HG03378 (cell line): ENCODE measurements at regions not wholly inside any gene's neighbourhood (a gene's known extent, or its start where the extent isn't known, plus 50 kb on each side); places are given as distances from the start of the nearest gene placed in this dataset.

Experiments used
- ATAC-seq: cut with Tn5 transposase; IDR thresholded peaks from one replicate; pipeline ENCODE4 v1.9.1; 2021; ENCODE audit warnings: mild to moderate bottlenecking, moderate library complexity; ENCODE audit not compliant: unreplicated experiment

DNA sequence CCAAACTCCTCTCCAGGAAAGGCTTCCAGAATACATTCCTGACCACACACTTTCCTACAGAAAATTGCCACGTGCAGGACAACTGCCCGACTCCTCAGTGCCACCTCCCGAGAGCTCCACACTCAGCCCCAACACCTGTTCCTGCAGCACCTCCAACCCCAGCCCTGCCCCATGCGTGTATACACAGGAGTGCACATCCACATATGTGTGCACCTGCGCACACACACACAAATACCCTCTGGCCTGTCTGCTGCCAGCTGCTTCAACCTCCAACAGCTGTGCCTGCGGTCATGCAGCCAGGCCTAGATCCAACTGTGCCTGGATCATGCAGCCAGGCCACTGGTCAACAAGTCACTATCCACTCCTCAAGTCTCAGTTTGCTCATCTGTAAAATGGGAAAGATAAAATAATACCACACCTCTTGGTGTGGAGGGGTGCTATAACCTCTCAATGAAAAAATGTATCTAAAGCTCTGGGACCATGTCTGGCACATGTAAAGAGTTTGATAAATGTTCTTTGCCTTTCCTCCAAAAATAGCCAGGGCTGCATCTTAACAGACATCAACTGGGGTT lies 152.1 kb upstream of the ID2 start:
- ATAC-seq: no peak

DNA sequence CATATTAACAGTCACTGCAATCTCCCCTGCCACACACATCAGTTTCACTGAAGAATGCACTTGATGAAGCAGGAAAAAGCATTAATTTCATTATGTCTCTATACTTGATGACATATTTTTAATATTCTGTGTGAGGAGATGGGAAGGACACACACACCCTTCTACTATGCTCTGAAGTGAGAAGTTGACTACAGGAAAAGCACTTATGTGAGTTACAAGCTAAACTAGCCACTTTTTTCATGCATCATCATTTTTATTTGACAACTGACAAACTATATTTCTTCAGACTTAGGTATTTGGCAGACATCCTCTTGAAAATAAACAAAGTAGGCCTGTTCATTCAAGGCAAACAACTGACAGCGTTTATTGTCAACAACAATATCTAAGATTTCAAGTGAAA lies 150.4 kb upstream of the ID2 start:
- no peak for ATAC-seq

DNA sequence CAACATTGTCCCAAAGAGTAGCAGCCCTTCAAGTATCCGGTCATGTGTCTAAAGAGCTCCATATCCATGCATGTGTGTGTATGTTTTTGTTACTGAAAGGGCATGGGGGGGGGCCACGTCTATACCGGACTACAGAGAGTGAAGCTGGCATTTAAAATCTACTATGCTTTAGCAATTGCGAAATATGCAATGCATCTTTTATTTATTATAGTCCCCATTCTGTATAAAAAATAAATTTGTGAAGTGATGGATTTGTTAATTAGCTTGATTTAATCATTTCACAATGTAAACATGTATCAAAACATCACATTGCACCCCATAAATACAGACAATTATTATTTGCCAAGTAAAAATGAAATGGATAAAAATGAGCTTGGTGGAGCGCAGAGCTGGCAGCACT lies 149.4 kb upstream of the ID2 start:
- ATAC-seq: no peak

DNA sequence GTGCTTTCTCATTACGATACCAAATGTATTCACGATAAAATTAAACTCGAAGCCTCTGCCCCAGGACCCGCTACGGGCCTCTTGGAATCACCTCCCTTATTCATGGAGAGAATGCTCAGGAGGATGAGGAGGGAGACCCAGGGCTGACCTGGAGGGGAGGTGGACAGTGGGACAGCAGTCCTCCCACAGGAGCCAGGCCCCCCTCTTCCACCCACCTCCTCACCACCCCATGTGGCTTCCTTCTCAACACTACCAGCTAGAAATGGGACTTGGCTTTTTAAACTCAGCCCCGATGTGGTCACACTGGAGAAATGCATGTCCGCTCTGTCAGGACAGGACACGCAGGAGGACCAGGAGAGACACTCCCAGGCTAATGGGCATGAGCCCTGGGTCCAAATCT lies 147.9 kb upstream of the ID2 start:
- ATAC-seq: no peak

DNA sequence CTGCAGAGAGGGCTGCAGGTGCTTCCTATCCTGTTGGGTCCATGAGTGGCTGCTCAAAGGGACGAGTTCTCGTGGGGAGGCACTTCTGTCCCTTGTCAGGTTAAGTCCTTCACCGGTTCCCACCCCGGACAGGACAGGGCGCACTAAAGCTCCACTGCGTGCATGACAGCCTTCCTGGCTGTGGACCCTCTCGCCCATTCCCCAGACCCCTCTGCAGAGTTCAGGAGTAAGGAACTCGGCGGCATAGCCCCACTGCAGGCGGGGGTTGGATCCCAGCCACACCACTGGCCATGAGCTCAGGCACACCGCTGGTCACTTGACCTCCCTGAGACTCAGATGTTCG lies 147.5 kb upstream of the ID2 start:
- ATAC-seq: no peak

DNA sequence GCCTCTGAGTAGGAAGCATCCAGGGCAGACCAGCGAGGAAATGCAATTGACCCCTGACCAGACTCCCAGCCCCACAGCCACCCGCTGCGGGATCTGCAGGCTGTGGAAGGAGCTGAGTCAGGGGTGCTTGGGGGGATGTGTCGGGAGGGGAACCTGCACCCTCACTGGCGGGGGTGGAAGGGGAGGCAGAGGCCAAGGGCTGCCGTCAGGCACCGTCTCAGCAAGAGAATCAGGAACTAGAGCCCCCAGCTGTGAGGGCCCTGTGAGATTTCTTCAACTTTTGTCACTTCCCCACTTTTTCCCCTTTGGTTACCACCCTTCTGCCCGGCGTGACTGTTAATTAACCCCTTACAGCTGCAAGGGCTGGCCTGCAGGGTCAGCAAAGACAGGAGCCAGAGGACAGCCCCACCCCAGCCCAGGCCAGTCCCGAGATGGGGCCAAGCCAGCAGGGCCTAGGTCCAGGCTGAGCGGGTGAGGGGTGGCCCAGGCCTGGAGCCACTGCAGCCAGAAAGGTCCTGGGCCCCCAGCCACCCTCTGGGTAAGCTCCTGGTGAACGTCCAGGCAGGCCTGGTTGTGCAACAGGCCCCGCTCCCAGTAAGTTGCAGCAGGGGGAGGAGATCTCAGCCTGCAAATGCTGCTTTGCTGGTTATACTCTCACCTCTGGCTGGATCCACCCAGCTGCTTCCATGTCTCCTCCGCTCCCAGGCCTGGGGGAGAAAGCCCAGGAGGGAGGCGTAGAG lies 147.0 kb upstream of the ID2 start:
- no peak for ATAC-seq

DNA sequence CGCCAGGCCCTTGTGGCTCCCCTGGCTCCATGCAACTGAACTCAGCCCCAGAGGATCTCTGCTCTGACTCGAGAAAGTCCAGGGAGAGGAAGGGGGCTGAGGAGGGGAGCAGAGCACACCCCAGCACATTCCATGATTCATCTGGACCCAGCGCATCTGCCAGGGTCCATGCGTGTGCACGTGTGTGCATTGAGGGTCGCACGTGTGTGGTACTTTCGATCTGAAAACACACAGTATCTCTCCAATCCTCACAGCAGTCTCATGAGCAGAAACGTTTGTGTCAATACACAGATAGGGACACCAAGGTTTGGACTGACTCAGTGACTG lies 146.4 kb upstream of the ID2 start:
- no peak for ATAC-seq

DNA sequence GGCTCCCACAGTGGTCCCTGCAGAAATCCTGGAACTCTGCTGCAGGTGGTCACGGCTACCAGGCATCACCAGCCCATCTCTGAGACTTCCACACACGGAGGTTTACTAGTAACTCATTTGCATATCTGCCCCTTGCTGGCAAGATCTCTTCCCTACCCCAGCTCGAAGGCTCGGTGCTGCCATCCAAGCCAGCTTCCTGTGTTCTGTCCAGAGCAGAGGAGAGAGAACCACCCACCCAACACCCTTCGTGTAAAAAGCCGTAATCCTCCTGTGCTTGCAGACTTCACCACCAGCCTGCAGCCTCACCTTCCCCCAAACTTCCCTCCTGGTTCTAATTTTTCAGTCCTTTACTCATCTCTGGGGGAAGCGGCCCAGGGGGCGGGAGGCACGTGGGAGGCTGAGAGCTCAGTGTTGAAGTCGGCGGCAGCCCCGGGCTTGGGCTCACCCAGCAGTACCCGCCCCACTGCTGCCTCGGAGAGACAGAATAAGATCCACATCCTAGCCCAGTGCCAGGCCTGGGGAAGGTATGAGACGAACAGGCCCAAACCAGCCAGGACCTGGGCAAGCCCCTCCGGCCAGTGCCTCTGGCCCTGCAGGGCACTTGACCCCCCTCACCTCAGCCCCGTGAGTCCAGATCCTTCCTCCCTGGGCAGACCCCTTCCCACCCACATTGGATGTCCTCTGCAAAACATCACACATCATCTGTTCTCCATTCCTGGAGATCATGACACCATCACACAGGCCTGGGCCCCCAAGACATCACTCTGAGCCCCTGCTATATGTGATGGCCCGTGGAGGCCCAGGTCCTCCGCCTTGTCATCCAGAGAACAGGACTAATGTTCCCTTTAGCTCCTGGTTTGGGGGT lies 145.8 kb upstream of the ID2 start:
- no peak for ATAC-seq

DNA sequence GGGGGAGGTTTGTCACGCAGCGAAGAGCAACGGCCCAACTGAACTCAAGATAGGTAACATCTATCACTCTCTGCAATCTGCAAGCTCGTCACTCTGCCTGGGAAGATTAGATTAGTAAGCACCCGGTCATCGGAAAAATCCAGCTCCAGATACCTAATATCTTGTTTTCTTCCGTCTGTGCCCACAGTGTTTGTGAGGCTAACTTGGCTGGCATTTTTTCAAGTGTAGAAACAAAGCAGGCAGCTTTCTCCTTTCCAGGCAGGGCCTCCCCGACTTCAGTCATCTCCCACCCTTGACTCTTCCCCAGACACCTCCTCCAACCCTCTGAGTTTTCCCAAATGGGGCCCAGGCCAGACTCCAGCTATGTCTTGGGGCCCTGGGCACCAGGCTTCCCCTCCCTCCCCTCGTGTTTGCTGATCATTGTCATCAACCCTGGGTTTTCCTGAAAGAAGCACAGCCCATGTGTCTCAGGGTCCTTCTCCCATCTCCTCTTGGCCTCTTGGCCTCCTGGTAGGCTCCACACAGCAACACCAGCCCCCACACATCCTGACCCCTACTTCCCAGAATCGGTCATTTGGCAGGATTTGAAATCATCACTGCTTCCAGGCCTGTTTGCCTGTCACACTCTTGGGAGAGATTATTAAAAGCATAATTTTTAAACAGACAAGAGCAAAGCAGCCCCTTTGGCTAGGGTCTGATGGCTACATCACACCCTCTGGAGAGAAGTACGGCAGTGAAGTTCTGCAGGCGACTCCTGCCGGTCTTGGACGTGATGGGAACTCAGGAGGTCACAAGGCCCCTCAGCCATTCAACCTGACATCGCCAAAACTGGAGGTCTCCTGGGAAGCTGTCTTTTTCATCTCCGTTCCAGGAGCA lies 144.9 kb upstream of the ID2 start:
- ATAC-seq: no peak

DNA sequence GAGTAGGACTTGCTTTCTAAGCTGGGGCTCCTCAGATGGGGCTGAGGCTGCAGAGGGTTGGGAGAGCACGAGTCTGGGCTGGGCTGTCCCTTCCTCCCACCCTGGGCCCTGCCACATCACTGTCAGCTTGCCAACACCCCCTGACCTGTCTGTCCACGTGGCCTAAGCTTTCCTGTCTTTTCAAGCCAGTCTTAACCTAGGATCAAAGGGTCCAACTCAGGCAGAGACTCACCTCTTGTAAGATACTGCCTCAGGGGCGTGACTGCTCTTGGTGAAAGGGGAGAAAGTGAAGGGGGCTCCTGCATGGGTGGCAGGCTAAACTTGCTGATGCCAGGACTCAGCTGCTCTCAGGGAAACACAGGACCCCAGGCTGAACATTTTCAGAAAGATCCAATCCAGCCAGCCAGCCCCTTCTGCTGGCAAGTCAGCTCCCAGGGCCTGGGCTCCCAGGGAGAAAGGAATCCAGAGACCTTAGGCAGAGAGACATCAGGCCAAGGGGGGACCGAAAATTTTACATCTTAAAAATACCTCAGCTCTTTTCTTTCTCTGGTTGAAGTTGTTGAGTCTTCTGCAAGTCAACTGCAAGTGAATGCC lies 144.2 kb upstream of the ID2 start:
- no peak for ATAC-seq

DNA sequence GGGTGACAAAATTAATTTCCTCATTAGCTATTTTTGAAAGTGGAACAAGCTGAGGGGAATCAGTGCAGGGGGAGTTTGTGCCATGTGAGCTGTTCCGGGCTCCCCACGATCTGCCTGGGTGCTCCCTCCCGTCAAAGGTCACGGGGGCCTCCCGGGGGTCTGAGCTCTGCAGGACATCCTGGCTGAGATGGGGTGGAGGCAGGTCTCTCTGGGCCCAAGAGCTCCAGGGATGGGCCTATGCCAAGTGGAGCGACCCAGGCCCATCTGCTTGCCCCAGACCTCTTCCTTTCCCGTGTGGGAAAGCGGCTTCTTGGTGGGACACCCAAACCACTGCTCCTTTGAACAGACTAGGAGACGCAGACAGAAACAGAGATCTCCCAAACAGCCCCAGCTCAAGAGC lies 143.3 kb upstream of the ID2 start:
- ATAC-seq: no peak

DNA sequence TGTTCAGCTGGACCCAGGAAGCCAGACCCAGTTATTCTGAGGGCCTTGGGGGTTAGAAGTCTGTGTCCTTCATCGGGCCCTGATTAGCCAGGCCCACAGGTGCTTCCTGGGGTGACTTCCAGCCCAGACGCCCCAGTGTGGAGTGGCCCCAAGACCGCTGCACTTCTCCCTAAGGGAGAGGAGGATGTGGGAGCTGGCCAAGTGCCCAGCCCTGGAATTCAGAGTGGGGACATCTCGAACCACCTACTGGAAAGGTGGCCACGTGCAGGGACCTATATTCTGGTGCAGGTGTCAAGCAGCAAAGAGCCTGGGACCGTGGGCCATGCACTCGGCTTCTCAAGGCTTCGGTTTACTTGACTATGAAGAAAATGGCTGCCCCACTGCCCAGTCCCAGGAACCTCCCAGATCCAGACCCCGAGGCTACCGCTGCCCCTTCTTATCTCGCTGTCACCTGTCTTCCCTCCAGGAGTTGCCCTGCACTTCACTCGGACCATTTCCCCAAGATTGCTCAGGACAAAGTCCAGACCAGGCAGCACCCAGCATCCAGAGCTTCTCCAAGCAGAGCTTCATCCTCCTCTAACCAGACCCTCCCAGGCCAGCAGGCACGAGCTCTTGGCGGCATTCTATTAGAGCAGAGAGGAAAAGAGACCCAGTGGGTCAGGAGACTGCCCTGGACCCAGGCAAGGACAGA lies 142.8 kb upstream of the ID2 start:
- no peak for ATAC-seq

DNA sequence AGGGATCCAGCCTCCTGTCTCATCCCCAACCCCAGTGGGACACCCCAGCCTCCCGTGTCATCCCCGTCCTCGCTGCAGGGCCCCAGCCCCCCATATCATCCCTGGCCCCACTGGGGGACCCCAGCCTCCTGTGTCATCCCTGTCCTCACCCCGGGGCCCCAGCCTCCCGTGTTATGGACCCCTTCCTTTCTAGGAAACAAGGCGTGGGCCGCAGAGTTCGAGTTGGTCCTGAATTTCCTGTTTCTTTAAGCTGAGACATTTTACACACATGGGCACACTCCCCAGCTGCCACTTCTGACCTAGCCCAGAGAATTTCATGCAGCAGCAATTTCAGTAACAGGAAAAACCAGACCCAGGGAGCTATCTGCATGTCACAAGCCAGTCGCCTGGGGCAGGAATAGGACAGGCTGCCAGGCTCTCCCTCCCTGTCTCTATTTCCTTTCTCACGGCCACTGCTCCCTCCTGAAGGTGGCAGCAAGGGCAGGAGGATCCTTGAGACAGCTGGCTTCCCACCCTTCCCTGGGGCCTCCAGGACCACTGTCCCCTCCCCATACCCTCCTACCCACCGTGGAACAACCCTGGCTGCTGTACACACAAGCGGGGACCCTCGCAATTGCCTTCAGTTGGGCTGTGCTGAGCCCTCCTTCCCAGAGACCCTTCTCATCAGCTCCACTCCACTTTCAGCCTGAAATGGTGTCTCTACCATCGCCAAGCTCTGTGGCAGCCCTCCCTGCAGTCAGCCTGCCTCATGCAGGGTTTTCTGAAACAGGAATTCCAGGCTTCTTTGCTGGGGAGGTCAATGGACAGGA lies 141.9 kb upstream of the ID2 start:
- no peak for ATAC-seq

DNA sequence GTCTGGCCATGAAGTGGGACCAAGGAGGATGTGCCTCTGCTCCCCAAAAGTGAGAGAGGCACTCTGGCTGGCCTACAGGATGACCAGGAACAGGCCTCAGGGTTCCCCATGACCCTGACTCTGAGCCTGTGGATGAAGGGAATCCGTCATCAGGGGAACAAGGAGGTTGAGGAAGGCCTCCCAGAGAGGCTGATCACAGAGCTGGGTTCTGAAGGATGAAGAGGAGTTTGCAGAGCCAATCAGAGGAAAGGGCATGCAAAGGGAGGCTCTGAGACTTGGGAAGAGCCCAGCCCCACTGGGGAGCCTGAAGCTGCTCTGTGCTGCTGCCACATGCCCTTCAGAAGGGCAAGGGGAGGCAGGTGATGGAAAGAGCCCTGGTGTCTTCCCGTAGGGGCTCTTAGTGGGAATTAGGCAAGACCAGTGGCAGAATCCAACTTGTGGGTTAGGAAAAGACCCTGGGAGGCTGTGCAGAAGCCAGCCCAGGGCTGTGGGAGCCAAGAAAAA lies 141.3 kb upstream of the ID2 start:
- no peak for ATAC-seq

DNA sequence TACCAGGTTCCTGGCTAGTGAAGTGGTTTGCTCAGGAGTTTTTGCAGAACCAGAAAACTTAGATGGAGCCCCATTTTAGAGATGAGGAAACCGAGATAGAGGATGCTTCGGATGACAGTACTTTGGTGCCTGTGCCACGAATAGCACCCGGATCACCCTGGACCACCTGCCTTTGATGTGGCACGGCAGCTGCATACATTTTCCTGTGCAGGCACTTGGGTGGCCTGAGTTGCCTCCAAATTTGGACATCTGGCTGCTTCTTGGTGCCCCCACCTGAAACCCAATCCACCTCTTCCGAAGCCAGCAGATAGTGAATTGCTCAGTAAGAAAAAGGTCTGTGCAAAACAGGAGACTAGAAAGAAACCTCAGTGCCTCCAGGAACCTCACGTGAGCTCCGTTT lies 140.6 kb upstream of the ID2 start:
- no peak for ATAC-seq

DNA sequence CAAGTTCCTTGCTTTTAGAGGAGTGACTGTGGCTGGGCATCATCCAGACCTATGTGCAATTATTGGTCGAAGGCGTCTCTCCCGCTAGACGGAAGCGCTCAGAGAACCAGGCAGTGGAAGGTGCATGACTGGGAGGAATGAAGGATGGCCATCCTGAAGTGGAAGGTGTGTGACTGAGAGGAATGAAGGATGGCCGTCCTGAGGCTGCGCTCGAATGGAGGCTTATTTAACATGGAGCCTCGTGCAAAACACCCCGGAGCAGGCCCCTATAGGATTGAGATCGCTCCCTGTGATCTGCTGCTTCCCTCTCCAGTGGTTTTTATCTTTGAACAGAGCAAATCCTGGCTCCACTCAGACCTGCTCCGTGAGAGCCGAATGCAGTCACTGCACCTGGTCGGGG lies 140.2 kb upstream of the ID2 start:
- ATAC-seq: no peak

DNA sequence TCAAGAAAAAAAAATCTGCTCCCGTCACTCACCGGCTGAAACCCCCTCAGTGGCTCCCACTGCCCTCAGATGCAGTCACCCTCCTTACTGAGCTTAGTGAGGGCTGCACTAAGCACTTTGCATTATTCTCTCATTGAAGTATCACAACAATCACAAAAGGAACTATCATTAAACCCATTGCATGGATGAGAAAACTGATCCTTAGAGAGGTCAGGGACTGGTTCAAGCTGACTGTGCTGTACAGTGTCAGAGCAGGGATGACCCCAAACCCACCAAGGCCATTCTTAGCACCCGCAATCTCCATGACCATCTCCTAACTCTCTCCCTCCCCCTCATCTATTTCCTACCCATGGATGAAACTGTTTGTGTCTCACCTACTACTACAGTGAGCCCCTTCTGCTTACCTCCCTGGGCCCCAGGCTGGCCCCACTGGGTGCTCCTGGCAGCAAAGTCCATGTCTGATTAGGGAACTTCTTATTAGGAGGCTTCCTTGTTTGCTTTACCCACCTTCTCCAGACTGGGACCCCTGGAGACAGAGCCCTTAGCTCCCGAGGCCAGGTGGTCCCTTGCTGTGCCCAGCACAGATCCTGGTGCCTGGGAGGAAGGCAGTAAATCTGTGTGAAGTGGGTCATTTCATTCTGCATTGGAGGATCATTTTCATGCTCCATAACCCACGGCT lies 139.3 kb upstream of the ID2 start:
- ATAC-seq: no peak

DNA sequence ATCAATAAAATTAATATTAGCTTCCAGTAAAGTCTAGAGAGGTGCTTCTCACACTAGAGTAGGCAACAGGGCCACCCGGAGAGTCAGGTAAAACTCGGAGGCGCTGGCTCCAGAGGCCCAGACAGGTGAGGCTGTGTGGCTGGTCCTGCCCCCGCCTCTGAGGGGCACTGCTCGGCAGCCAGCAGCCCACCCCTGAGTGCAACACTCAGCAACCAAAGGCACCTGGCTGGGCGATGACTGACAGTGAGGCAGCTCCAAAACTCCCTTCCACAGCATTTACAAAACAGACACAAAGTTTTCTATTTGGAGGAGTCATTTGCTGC lies 138.8 kb upstream of the ID2 start:
- ATAC-seq: no peak
